GM21576 (cell line): ENCODE measurements at regions not wholly inside any gene's neighbourhood (a gene's known extent, or its start where the extent isn't known, plus 50 kb on each side); places are given as distances from the start of the nearest gene placed in this dataset.

Experiments
- ATAC-seq: cut with Tn5 transposase; IDR thresholded peaks from one replicate; pipeline ENCODE4 v1.9.1; 2021; ENCODE audit warnings: mild to moderate bottlenecking, moderate library complexity; ENCODE audit not compliant: unreplicated experiment

- ATAC-seq = no peak
Observed at GRCh38 chr5:33277061-33277650, 163.6 kb upstream of the TARS1 start.

- ATAC-seq = no peak
Observed at GRCh38 chr5:33281431-33281843, 159.3 kb upstream of the TARS1 start.

GRCh38 chr5:33282157-33282556 lies 158.6 kb upstream of the TARS1 start:
- ATAC-seq = no peak

GRCh38 chr5:33282696-33283095 lies 158.1 kb upstream of the TARS1 start:
- ATAC-seq = no peak

GRCh38 chr5:33283243-33283642 lies 157.5 kb upstream of the TARS1 start:
- no peak for ATAC-seq

- no peak for ATAC-seq
Observed at GRCh38 chr5:33284681-33285080, 156.1 kb upstream of the TARS1 start.

GRCh38 chr5:33287242-33287641 lies 153.5 kb upstream of the TARS1 start:
- no peak for ATAC-seq

GRCh38 chr5:33291216-33292000 lies 149.4 kb upstream of the TARS1 start:
- ATAC-seq = no peak

- no peak for ATAC-seq
Observed at GRCh38 chr5:33297760-33298216, 143.0 kb upstream of the TARS1 start.

- ATAC-seq = peak; percentile 40
Observed at GRCh38 chr5:33299621-33300208, 141.1 kb upstream of the TARS1 start.

GRCh38 chr5:33300209-33300742 lies 140.5 kb upstream of the TARS1 start:
- peak; percentile 68 for ATAC-seq

- ATAC-seq = no peak
Observed at GRCh38 chr5:33303579-33304095, 137.1 kb upstream of the TARS1 start.

- no peak for ATAC-seq
Observed at GRCh38 chr5:33304601-33305000, 136.2 kb upstream of the TARS1 start.

- ATAC-seq = no peak
Observed at GRCh38 chr5:33305572-33305971, 135.2 kb upstream of the TARS1 start.

GRCh38 chr5:33306758-33307157 lies 134.0 kb upstream of the TARS1 start:
- ATAC-seq = no peak

GRCh38 chr5:33308586-33308985 lies 132.2 kb upstream of the TARS1 start:
- ATAC-seq = no peak

- no peak for ATAC-seq
Observed at GRCh38 chr5:33309068-33309467, 131.7 kb upstream of the TARS1 start.

GRCh38 chr5:33309536-33310345 lies 131.0 kb upstream of the TARS1 start:
- no peak for ATAC-seq

- ATAC-seq = no peak
Observed at GRCh38 chr5:33310451-33310850, 130.3 kb upstream of the TARS1 start.

GRCh38 chr5:33311893-33312292 lies 128.9 kb upstream of the TARS1 start:
- ATAC-seq = no peak
